Sigmoid colon (tissue), 4 donors: ENCODE measurements at regions not wholly inside any gene's neighbourhood (a gene's known extent, or its start where the extent isn't known, plus 50 kb on each side); places are given as distances from the start of the nearest gene placed in this dataset.

Experiments used
- POLR2A ChIP-seq, 2 donors: fragments of 450-650 bp; IDR thresholded peaks; one replicate each; pipeline ENCODE4 v1.6.1; 2016; ENCODE audit warnings: antibody characterized with exemption in 2 of 2, mild to moderate bottlenecking in 2 of 2, moderate library complexity in 2 of 2
- POLR2AphosphoS5 ChIP-seq, 4 donors: sonication (generic); formaldehyde crosslinking; IDR thresholded peaks; one replicate each; pipeline ENCODE4 v1.6.1; 2017; ENCODE audit warnings: antibody characterized with exemption in 4 of 4
- TF ChIP-seq, protein P1 (sequence below), 4 experiments: fragments of 450-650 bp in 3 of 4; fragments of 200-600 bp in 1 of 4; IDR thresholded peaks; one replicate each; pipeline ENCODE4 v1.5.1; 2016 to 2019; ENCODE audit warnings: antibody characterized with exemption in 4 of 4, mild to moderate bottlenecking in 3 of 4, moderate library complexity in 2 of 4

DNA sequence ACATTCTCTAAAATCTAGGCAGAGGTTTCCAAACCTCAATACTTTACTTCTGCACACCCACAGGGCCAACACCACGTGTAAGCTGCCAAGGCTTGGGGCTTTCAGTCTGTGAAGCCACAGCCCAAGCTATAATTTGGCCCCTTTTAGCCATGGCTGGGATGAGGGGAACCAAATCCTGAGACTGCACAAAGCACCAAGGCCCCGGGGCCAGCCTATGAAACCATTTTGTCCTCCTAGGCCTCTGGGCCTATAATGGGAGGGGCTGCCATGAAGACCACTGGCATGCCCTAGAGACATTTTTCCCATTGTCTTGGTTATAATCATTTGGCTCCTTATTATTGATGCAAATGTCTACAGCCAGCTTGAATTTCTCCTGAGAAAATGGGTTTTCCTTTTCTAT lies 513.0 kb upstream of the ADGRB3 start:
- TF ChIP-seq, protein P1, sequence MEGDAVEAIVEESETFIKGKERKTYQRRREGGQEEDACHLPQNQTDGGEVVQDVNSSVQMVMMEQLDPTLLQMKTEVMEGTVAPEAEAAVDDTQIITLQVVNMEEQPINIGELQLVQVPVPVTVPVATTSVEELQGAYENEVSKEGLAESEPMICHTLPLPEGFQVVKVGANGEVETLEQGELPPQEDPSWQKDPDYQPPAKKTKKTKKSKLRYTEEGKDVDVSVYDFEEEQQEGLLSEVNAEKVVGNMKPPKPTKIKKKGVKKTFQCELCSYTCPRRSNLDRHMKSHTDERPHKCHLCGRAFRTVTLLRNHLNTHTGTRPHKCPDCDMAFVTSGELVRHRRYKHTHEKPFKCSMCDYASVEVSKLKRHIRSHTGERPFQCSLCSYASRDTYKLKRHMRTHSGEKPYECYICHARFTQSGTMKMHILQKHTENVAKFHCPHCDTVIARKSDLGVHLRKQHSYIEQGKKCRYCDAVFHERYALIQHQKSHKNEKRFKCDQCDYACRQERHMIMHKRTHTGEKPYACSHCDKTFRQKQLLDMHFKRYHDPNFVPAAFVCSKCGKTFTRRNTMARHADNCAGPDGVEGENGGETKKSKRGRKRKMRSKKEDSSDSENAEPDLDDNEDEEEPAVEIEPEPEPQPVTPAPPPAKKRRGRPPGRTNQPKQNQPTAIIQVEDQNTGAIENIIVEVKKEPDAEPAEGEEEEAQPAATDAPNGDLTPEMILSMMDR (IDR thresholded peaks at IDR 0.05): no peak
- TF ChIP-seq POLR2AphosphoS5 (IDR thresholded peaks at IDR 0.05): no peak
- no peak for TF ChIP-seq POLR2A (IDR thresholded peaks at IDR 0.05)
